ENCODE measurements at regions not wholly inside any gene's neighbourhood (a gene's known extent, or its start where the extent isn't known, plus 50 kb on each side); places are given as distances from the start of the nearest gene placed in this dataset.

DNA sequence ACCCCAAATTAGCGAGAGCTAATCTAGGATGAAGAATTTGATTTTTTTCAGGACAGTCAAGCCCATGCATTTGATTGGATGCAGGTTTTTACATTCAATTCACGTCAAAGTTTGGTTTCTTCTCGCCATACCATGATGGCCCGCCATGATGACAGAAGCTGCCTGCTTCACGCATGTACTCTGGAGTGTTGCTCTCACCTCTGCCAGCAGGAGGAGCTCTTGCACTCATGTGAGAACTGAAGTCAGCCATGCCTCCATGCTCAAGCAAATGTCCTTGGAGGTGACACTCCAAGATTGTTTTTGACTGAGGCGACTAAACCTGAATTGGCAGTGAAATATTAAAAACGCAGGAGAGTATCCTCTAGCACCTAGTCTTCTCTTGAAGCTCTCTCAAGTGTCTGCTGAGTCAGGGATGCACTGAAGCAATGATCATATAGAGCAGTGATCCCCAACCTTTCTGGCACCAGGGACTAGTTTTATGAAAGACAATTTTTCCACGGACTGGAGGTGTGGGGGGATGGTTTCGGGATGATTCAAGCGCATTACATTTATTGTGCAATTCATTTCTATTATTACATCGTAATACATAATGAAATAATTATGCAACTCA lies 120.9 kb downstream of the SAMMSON start:
- peak; percentile 77 for DNase-seq

DNA sequence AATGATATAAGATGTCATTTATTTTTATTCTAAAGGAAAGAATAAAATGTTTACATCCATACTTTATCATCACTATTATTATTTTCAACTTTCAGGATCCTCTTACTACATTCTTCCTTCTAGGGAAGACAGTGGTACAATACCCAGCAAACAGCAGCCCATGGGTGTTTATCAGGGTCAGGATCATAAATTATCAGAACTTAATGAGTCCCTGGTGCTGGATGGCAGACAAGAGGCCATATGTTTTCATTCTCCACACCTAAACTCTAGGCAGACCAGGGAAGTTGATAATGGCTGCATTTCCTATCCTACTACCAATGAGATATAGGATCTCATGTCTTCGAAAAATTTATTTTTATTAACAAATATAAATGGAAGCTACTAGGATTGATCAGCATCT lies 127.7 kb downstream of the SAMMSON start:
- no peak for DNase-seq

DNA sequence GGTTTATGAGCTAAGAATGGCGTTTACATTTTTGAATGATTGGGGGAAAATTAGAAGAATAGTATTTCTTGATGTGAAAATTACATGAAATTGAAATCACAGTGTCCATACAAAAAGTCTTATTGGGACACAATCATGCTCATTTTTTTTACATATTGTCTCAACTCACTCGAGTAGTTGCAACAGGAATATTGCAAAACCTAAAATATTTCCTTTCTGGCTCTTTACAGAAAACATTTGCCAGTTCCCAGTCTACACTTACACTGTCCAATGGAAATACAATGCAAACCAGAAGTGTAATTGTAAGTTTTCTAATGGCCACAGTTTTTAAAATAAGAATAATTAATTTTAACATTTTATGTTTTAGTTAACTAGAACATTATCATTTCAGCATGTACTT lies 137.8 kb downstream of the SAMMSON start:
- no peak for DNase-seq

DNA sequence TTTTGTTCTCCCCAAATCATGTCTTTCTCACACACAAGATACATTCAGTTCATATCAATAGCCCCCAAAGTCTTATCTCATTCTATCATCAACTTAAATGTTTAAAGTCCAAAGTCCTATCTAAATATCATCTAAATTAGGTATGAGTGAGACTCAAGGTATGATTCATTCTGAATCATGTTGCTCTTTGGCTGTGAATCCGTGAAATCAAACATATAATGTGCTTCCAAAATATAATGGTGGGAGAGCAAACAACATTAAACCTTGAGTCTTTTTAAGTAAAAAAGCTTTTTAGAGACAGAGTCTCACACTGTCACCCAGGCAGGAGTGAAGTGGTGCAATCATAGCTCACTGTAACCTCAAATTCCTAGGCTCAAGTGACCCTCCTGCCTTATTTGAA lies 139.1 kb downstream of the SAMMSON start:
- no peak for DNase-seq
